GM21723 (cell line): ENCODE measurements at regions not wholly inside any gene's neighbourhood (a gene's known extent, or its start where the extent isn't known, plus 50 kb on each side); places are given as distances from the start of the nearest gene placed in this dataset.
"Not testable (repeated sequence)": the region's sequence is repeated elsewhere in the genome, so short reads cannot be mapped to it uniquely, and the experiment has no call there.

Experiments used
- ATAC-seq: cut with Tn5 transposase; IDR thresholded peaks from one replicate; pipeline ENCODE4 v1.9.1; 2021; ENCODE audit warnings: mild to moderate bottlenecking, moderate library complexity; ENCODE audit not compliant: unreplicated experiment

GRCh38 chr16:85527767-85528297, 85.3 kb upstream of the GSE1 start:
- ATAC-seq, result no peak

DNA sequence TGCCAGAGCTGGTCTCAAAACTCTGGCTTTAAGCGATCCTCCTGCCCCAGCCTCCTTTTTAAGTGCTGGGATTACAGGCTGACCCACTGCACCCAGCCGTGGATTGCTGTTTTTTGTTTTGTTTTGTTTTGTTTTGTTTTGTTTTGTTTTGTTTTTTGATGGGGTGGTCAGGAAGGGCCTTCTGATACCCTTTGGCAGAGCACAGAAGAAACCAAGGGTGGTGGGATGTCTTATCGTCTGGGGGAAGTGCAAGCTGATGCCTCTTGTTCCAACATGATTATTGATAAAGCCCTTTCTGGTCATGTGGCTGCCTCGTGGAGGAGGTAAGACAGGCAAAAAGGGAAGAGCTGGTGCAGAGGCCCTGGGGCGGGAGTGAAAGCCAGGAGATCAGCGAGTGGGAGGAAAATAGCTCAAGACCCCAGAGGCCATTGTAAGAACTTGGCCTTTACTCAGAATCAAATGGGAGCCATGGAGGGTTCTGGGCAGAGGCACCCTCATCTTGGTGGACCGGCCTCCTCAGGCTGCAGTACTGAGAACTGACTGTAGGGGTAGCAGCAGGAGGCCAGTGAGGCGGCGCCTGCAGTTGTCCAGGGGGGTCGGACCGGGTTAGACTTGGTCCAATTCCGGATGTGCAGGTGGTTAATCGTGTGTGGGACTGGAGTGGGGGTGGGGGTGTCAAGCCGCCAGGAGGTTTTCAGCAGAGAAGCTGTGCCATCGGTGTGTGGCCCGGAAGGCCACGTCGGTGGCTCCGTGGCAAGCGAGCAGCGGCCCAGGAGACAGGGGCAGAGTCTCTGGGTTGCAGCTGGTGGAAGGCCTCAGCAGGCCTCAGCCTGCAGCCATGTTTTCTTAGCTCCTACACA, 84.4 kb upstream of the GSE1 start:
- no peak for ATAC-seq

- ATAC-seq, result no peak
These were observed 83.4 kb upstream of the GSE1 start for GRCh38 chr16:85529489-85530369.

DNA sequence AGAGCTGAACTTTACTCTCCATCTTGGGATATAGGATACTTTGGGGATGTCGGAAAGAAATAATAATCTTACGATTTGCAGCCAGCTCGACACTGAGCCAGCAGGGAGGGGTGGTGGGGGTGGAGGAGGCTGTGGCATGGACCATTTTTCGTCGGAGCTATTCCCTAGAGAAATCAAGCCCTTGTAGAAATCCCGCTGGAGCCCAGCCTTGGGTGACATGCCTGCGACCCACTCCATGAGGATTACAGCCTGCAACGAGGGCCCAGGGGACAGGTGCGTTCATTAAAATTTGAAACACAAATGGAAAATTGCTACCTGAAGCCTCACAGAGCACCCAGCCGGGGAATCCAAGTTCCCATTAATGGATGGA, 82.8 kb upstream of the GSE1 start:
- ATAC-seq, result no peak

DNA sequence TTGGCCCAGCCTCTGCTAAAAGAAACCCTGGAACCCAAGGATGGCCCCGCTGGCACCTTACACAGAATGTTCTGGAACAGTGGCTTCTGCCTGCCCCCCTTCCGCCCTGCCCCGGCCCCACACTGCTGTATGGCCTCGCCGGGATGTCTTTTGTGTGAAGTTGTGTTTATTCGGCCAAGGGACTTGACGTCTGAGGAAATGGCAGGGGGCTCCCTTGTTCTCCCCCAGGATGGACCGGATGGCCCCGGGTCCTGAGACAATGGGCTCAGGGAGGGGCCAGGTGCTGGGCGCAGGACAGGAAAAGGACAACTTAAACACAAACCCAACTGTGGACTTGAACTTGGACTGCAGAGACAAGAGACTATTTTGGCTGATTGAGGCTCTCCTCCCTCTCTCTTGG, 81.6 kb upstream of the GSE1 start:
- ATAC-seq, result no peak

GRCh38 chr16:85532147-85532546, 81.0 kb upstream of the GSE1 start:
- ATAC-seq, result no peak

DNA sequence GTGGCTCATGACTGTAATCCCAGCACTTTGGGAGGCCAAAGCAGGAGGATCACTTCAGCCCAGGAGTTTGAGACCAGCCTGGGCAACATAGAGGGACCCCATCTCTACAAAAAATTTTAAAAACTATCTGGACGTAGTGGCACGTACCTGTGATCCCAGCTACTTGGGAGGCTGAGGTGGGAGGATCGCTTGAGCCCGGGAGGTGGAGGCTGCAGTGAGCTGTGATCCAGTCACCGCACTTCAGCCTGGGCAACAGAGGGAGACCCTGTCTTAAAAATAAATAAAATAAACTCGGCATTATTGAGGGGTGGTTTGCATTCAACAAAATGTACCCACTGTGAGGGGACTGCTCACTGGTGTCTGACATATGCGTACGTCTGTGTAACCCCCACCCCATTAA, 79.5 kb upstream of the GSE1 start:
- not testable (repeated sequence) for ATAC-seq

DNA sequence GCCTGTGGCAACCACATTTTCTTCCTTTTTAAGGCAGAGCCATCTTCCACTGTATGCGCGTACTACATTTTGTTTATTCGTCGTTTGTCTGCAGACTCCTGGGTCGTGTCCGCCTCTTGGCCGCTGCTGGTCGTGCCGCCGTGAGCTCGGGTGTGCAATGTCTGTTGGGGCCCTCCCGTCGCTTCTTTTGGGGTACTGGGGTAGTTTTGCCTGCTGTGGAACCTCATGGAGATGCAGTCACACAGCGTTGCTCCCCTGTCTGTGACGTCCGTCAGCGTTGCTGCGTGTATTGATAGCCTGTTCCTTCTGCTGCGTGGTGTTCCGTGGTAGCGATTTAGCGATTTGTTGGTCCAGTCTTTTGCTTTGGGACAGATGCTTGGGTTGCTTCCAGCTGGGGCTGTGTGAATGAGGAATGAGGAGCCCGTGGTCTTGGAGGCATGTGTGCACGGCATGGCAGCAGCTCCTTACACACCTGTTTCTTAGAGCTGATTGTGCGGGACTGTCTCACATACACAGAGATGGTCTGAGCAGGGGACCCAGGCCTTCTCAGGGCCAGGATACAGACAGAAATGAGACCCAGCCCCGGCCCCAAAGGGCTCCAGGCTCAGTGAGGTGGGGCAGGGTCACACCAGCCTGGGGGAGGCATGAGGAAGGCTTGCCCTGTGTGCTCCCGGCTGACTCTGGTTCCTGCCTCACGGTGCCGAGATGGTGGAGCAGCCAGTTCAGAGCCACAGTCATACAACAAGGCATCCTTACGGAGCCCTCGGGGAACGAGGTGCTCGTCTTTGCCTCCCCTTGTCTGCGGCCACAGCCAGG, 78.4 kb upstream of the GSE1 start:
- ATAC-seq, result no peak

- ATAC-seq, result no peak
These were observed 77.6 kb upstream of the GSE1 start for GRCh38 chr16:85535352-85536072.

GRCh38 chr16:85536073-85536410, 77.1 kb upstream of the GSE1 start:
- ATAC-seq, result no peak

GRCh38 chr16:85536411-85537330, 76.5 kb upstream of the GSE1 start:
- ATAC-seq, result no peak

GRCh38 chr16:85537331-85537788, 75.8 kb upstream of the GSE1 start:
- no peak for ATAC-seq

DNA sequence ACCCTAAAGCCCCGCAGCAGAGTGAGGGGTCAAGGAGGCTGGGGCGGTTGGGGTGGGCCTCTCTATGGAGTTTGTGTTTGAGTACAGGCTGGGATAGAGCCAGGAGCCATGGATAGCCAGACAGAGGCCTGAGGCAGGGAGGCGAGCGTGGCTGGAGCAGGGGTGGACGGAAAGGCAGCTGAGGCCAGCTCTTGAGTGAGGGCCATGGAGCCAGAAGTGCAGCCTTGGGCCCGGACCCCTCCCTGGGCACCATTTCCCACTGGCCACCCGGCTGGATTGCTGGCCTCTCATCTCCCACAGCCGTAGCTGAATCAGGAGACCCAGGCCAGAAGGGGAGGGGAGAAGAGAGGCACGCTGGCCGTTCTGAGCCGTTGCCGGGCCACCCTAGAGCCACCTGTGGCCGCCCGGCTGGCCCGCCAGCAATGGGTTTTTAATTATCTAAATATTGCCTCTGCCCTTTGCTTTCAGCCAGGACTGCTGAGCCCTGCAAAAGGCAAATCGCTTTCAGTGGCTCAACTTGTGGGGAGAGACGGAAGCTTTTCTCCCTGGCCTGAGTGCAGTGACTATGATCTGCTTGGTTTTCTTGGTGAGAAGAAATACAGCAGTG, 75.2 kb upstream of the GSE1 start:
- no peak for ATAC-seq

DNA sequence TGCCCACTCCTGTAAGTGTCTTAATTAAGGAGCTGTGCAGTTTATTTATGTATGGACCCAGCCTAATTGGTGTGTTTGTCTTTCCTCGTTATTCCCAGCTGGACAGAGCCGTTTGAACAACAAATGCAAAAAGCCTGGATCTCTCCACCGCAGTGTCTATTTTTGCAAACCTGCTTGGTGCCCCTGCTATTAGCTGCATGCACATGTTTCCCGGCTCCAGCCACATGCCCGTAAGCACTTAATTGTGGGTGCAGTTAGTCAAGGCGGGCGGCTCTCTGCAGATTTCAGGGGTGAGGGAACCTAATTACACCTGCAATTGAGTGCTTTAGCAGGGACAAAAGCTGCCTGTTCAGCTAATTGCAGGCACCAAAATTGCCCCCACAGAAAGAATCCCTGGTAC, 74.0 kb upstream of the GSE1 start:
- ATAC-seq, result no peak

- ATAC-seq, result no peak
These were observed 73.4 kb upstream of the GSE1 start for GRCh38 chr16:85539629-85540291.

DNA sequence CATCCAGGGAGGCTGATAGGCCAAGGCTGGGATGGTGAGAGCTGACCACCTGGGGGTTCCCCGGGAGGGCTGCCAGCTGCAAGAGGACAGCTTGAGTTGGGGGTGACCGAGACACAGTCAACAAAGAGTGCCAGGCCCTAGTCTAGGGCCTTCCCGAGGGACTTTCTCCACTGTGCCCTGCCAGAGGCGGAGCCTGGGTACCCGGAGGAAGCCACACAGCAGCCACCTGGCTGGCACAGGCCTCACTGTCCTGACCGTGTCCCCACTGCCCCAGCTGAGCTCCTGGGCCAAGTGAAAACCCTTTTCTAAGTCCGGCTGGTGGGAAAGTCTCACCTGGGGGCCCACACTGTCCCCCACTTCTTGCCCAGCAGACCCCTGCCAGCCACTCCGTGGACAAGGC, 71.9 kb upstream of the GSE1 start:
- no peak for ATAC-seq

GRCh38 chr16:85541619-85541979, 71.5 kb upstream of the GSE1 start:
- ATAC-seq, result no peak
